B cell (primary cell): ENCODE measurements at regions not wholly inside any gene's neighbourhood (a gene's known extent, or its start where the extent isn't known, plus 50 kb on each side); places are given as distances from the start of the nearest gene placed in this dataset.

Experiments used
- ATAC-seq: fragments of 200-7000 bp; cut with Tn5 transposase; one replicate; pipeline ENCODE4 v1.10.0; 2021; ENCODE audit warnings: low read depth, mild to moderate bottlenecking, moderate number of reproducible peaks, moderate library complexity
- CTCF ChIA-PET: fragments of 350-600 bp; sonication (Branson Sonifier 250); formaldehyde crosslinking; loops from one replicate; lab custom pipeline; 2021; ENCODE audit warnings: antibody characterized with exemption, inconsistent platforms; lab: Charles Lee
- POLR2A ChIA-PET: fragments of 350-600 bp; sonication (Branson Sonifier 250); formaldehyde crosslinking; loops from one replicate; lab custom pipeline; 2021; ENCODE audit warnings: antibody characterized with exemption; lab: Charles Lee
- DNase-seq: peaks from one replicate; pipeline ENCODE4 v3.0.0; 2013
- H2AFZ ChIP-seq: 2 replicates; pipeline ENCODE4 v1.6.1; 2012; ENCODE audit warnings: mild to moderate bottlenecking, low read depth, low read length; ENCODE audit not compliant: insufficient read depth, poor library complexity, severe bottlenecking
- H3K27ac ChIP-seq, 2 donors: 1 replicate in 1 of 2; 2 replicates in 1 of 2; pipeline ENCODE4 v1.5.1; 2012 to 2013; ENCODE audit warnings: low read length in 2 of 2, mild to moderate bottlenecking in 2 of 2, moderate library complexity in 1 of 2
- H3K27me3 ChIP-seq, 4 experiments: fragments of 200-600 bp in 1 of 4; sonication (generic) in 1 of 4; replicated peaks in 1 of 4; 1 replicate in 2 of 4; 2 replicates in 2 of 4; pipeline versions ENCODE4 v1.6.1 to v1.7.0; 2013 to 2016; ENCODE audit warnings: low read length in 3 of 4, mild to moderate bottlenecking in 2 of 4, mixed read lengths in 1 of 4, moderate library complexity in 1 of 4; ENCODE audit not compliant: insufficient read depth in 4 of 4, control insufficient read depth in 3 of 4; ENCODE audit errors: control extremely low read depth in 1 of 4
- H3K36me3 ChIP-seq, 2 experiments: replicated peaks in 1 of 2; 1 replicate in 1 of 2; 2 replicates in 1 of 2; pipeline versions ENCODE4 v1.6.1 to v1.7.1; 2013; ENCODE audit warnings: low read length in 1 of 2; ENCODE audit not compliant: insufficient read depth in 2 of 2, control insufficient read depth in 1 of 2; ENCODE audit errors: control extremely low read depth in 1 of 2, extremely low read depth in 1 of 2
- H3K4me1 ChIP-seq, 2 donors: fragments of 200-600 bp in 1 of 2; sonication (generic) in 1 of 2; 1 replicate in 1 of 2; 2 replicates in 1 of 2; pipeline versions ENCODE4 v1.5.1 to v1.6.1; 2013 to 2017; ENCODE audit warnings: low read length in 2 of 2; ENCODE audit not compliant: control insufficient read depth in 2 of 2, insufficient read depth in 2 of 2
- H3K4me2 ChIP-seq: replicated peaks from 2 replicates; pipeline ENCODE3; 2012; ENCODE audit warnings: mild to moderate bottlenecking, low read depth, low read length; ENCODE audit not compliant: poor library complexity, severe bottlenecking
- H3K4me3 ChIP-seq, 5 experiments: fragments of 200-600 bp in 1 of 5; sonication (generic) in 1 of 5; 1 replicate in 3 of 5; 2 replicates in 2 of 5; pipeline versions ENCODE4 v1.5.1 to v1.7.0; 2011 to 2016; ENCODE audit warnings: low read length in 4 of 5, mild to moderate bottlenecking in 4 of 5, low read depth in 2 of 5, control low read depth in 1 of 5, moderate library complexity in 1 of 5; ENCODE audit not compliant: insufficient read depth in 1 of 5; ENCODE audit errors: control extremely low read depth in 1 of 5, extremely low read depth in 1 of 5
- H3K79me2 ChIP-seq: fragments of 200-600 bp; sonication (generic); one replicate; pipeline ENCODE4 v1.6.0; 2016; ENCODE audit warnings: low read length; ENCODE audit not compliant: control insufficient read depth, insufficient read depth
- H3K9ac ChIP-seq: fragments of 200-600 bp; sonication (generic); 2 replicates; pipeline ENCODE4 v1.6.1; 2017; ENCODE audit warnings: mild to moderate bottlenecking, low read length, moderate library complexity
- H3K9me3 ChIP-seq, 3 donors: one replicate each; pipeline versions ENCODE4 v1.6.1 to v1.7.1; 2013; ENCODE audit warnings: low read length in 2 of 3; ENCODE audit not compliant: control insufficient read depth in 2 of 3, insufficient read depth in 1 of 3; ENCODE audit errors: control extremely low read depth in 1 of 3
- H4K20me1 ChIP-seq: 2 replicates; pipeline ENCODE4 v1.6.0; 2012; ENCODE audit warnings: mild to moderate bottlenecking, low read length; ENCODE audit not compliant: insufficient read depth, control insufficient read depth, poor library complexity, severe bottlenecking
- H3K27ac Mint-ChIP-seq: one replicate; pipeline ENCODE4 v1.8.0; 2021; ENCODE audit warnings: mixed read lengths
- H3K27me3 Mint-ChIP-seq: one replicate; pipeline ENCODE4 v1.8.0; 2021; ENCODE audit warnings: mixed read lengths
- H3K4me1 Mint-ChIP-seq: one replicate; pipeline ENCODE4 v1.8.0; 2021; ENCODE audit warnings: mixed read lengths
- H3K4me3 Mint-ChIP-seq: one replicate; pipeline ENCODE4 v1.8.0; 2021; ENCODE audit warnings: mixed read lengths
- H3K9me3 Mint-ChIP-seq: one replicate; pipeline ENCODE4 v1.8.0; 2022; ENCODE audit warnings: mixed read lengths; ENCODE audit not compliant: insufficient read depth
- EZH2 ChIP-seq: IDR thresholded peaks from 2 replicates; pipeline ENCODE4 v1.6.1; 2012; ENCODE audit warnings: borderline replicate concordance, low read depth, mild to moderate bottlenecking, moderate library complexity, low read length; ENCODE audit not compliant: insufficient read depth, poor library complexity, severe bottlenecking
- WGBS: methylation state at CpG from one replicate; pipeline ENCODE4 v1.1.5; 2013; ENCODE audit warnings: missing lambda C conversion rate; ENCODE audit not compliant: insufficient coverage; 5-methylcytosine and 5-hydroxymethylcytosine counted together
- intact Hi-C: fragments of 100-400 bp; cut with micrococcal nuclease; formaldehyde crosslinking; loops from one replicate; pipeline ENCODE4 v1.10.0; 2022
- TF ChIP-seq, protein P1 (sequence below): fragments of 200-600 bp; IDR thresholded peaks from one replicate; pipeline ENCODE4 v1.8.0; 2022; ENCODE audit warnings: antibody characterized with exemption, mild to moderate bottlenecking

DNA sequence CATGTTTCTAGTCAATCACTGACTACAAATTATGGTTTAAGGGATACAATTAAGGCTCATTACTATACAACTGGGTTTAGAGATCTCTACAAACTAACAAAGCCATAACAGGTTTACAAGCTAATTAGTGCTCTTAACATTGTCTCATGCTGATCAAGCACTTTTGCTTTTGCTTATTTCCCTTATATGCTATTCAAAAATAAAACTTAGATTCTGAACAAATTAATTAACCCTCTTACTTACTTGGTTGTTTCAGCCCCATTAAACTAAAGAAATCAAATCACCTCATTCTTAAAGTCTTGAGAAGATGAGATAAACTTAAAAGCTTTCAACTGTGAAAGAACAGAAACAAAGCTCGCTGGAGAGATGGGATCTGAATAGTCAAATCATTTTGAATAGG lies 2024.5 kb upstream of the ADGRL3 start:
- CTCF ChIA-PET, result no interaction called here
- Mint-ChIP-seq H3K9me3 (peaks cover 5% of the 10 kb centered on the region), H3K4me3 (no peak overlapping the region), H3K27me3 (no peaks in the 10 kb centered on the region), H3K27ac (no peak overlapping the region), H3K4me1 (no peaks in the 10 kb centered on the region)
- Histone ChIP-seq H3K4me2 (no peak overlapping the region), H3K4me3 (no peak overlapping the region), H3K27me3 (no peaks in the 10 kb centered on the region), H3K4me1 (no peaks in the 10 kb centered on the region), H2AFZ (no peak overlapping the region), H3K9ac (no peak overlapping the region), H3K27ac (no peak overlapping the region), H4K20me1 (no peaks in the 10 kb centered on the region), H3K9me3 (peaks cover 0 to 10% (median 0%) of the 10 kb centered on the region in 3 donors), H3K79me2 (no peaks in the 10 kb centered on the region), H3K36me3 (no peaks in the 10 kb centered on the region)
- no CpG with 5 or more reads among the region's 1 CpG for WGBS
- no peak for DNase-seq
- TF ChIP-seq, protein P1, sequence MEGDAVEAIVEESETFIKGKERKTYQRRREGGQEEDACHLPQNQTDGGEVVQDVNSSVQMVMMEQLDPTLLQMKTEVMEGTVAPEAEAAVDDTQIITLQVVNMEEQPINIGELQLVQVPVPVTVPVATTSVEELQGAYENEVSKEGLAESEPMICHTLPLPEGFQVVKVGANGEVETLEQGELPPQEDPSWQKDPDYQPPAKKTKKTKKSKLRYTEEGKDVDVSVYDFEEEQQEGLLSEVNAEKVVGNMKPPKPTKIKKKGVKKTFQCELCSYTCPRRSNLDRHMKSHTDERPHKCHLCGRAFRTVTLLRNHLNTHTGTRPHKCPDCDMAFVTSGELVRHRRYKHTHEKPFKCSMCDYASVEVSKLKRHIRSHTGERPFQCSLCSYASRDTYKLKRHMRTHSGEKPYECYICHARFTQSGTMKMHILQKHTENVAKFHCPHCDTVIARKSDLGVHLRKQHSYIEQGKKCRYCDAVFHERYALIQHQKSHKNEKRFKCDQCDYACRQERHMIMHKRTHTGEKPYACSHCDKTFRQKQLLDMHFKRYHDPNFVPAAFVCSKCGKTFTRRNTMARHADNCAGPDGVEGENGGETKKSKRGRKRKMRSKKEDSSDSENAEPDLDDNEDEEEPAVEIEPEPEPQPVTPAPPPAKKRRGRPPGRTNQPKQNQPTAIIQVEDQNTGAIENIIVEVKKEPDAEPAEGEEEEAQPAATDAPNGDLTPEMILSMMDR, result no peak
- no peak for TF ChIP-seq EZH2
- intact Hi-C loops, result no loop called here
- no peak for ATAC-seq
- POLR2A ChIA-PET, result no interaction called here

DNA sequence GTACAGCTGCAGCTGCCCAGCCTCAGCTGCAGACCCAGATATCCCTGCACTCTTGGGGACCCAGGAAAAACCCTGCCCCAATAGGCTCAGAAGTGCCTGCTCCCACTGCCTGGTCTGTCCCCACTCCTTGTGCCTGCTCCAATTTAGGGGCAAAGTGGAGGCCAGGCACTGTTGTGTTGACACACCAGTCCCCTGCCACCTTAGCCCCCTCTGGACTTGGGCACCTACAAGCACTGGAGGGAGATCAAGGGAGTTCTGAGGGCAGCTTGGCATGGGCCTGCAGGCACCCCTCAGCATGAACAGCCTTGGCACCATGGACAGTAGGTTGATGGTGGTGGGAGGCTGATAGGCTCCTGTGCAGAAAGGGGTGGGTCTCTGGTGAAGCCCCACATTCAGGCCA lies 2020.8 kb upstream of the ADGRL3 start:
- no peak overlapping the region for H3K9ac ChIP-seq
- H3K9me3 ChIP-seq, result peaks cover 0 to 10% (median 0%) of the 10 kb centered on the region in 3 donors
- H3K79me2 ChIP-seq, result no peaks in the 10 kb centered on the region
- Mint-ChIP-seq H3K27me3 (no peaks in the 10 kb centered on the region), H3K27ac (no peak overlapping the region), H3K4me1 (no peaks in the 10 kb centered on the region), H3K4me3 (no peak overlapping the region), H3K9me3 (no peaks in the 10 kb centered on the region)
- no peaks in the 10 kb centered on the region for H4K20me1 ChIP-seq
- ChIA-PET POLR2A (no interaction called here), CTCF (no interaction called here)
- no peak for TF ChIP-seq EZH2
- TF ChIP-seq, protein P1, result no peak
- no peaks in the 10 kb centered on the region for H3K36me3 ChIP-seq
- no peaks in the 10 kb centered on the region for H3K4me1 ChIP-seq
- no peak for DNase-seq
- intact Hi-C loops, result no loop called here
- no peaks in the 10 kb centered on the region for H3K27me3 ChIP-seq
- H2AFZ ChIP-seq, result no peak overlapping the region
- no peak for ATAC-seq
- H3K4me2 ChIP-seq, result no peak overlapping the region
- no peak overlapping the region for H3K4me3 ChIP-seq
- no peak overlapping the region for H3K27ac ChIP-seq
